H9 (cell line): ENCODE measurements at regions not wholly inside any gene's neighbourhood (a gene's known extent, or its start where the extent isn't known, plus 50 kb on each side); places are given as distances from the start of the nearest gene placed in this dataset.

Experiments used
- DNase-seq: peaks from one replicate; pipeline ENCODE4 v3.0.0-alpha.2; 2017
- H2AFZ ChIP-seq: one replicate; pipeline ENCODE4 v1.6.1; 2013; ENCODE audit warnings: mild to moderate bottlenecking, low read length, control low read depth, moderate library complexity
- H2AK5ac ChIP-seq: 2 replicates; pipeline ENCODE4 v1.6.1; 2013; ENCODE audit warnings: low read length, control low read depth, mixed read lengths; ENCODE audit not compliant: insufficient read length
- H2BK120ac ChIP-seq: one replicate; pipeline ENCODE4 v1.6.1; 2013; ENCODE audit warnings: low read depth, mild to moderate bottlenecking, low read length, control low read depth, inconsistent platforms; ENCODE audit not compliant: poor library complexity, severe bottlenecking
- H2BK12ac ChIP-seq: 2 replicates; pipeline ENCODE4 v1.6.1; 2013; ENCODE audit warnings: low read length, control low read depth, mixed read lengths, low read depth; ENCODE audit not compliant: insufficient read length
- H2BK15ac ChIP-seq: 2 replicates; pipeline ENCODE4 v1.6.1; 2013; ENCODE audit warnings: low read depth, low read length, control low read depth
- H2BK20ac ChIP-seq: one replicate; pipeline ENCODE4 v1.6.1; 2013; ENCODE audit warnings: low read depth, mild to moderate bottlenecking, low read length, control low read depth, inconsistent platforms; ENCODE audit not compliant: poor library complexity, severe bottlenecking
- H2BK5ac ChIP-seq: 2 replicates; pipeline ENCODE4 v1.6.1; 2013; ENCODE audit warnings: low read length, control low read depth, mixed read lengths; ENCODE audit not compliant: insufficient read length
- H3K14ac ChIP-seq: 2 replicates; pipeline ENCODE4 v1.6.1; 2013; ENCODE audit warnings: low read length, control low read depth; ENCODE audit not compliant: insufficient read depth
- H3K18ac ChIP-seq: 2 replicates; pipeline ENCODE4 v1.6.1; 2013; ENCODE audit warnings: low read depth, mild to moderate bottlenecking, mixed read lengths, low read length, control low read depth; ENCODE audit not compliant: insufficient read length
- H3K23ac ChIP-seq: 2 replicates; pipeline ENCODE4 v1.6.1; 2013; ENCODE audit warnings: low read length, control low read depth, mixed read lengths, low read depth; ENCODE audit not compliant: insufficient read length
- H3K23me2 ChIP-seq: 2 replicates; pipeline ENCODE4 v1.6.1; 2013; ENCODE audit warnings: low read depth, mild to moderate bottlenecking, mixed read lengths, low read length, control low read depth; ENCODE audit not compliant: insufficient read length, poor library complexity, severe bottlenecking
- H3K27ac ChIP-seq: 2 replicates; pipeline ENCODE4 v1.5.1; 2013; ENCODE audit warnings: low read length, control low read depth, mixed read lengths, low read depth; ENCODE audit not compliant: insufficient read length
- H3K27me3 ChIP-seq: 2 replicates; pipeline ENCODE4 v1.6.1; 2013; ENCODE audit warnings: low read length, control low read depth, inconsistent platforms; ENCODE audit not compliant: insufficient read depth
- H3K4ac ChIP-seq: 2 replicates; pipeline ENCODE4 v1.6.1; 2013; ENCODE audit warnings: low read depth, mild to moderate bottlenecking, control low read depth, inconsistent platforms, low read length, moderate library complexity
- H3K4me1 ChIP-seq: 2 replicates; pipeline ENCODE4 v1.6.1; 2013; ENCODE audit warnings: low read length, control low read depth, inconsistent platforms; ENCODE audit not compliant: insufficient read depth
- H3K4me2 ChIP-seq: 2 replicates; pipeline ENCODE4 v1.6.1; 2013; ENCODE audit warnings: low read length, control low read depth, mixed read lengths; ENCODE audit not compliant: insufficient read length, insufficient read depth
- H3K56ac ChIP-seq: 2 replicates; pipeline ENCODE4 v1.6.1; 2013; ENCODE audit warnings: low read depth, mild to moderate bottlenecking, mixed read lengths, low read length, control low read depth; ENCODE audit not compliant: insufficient read length
- H3K79me1 ChIP-seq: 2 replicates; pipeline ENCODE4 v1.6.1; 2013; ENCODE audit warnings: low read depth, mild to moderate bottlenecking, moderate library complexity, low read length, control low read depth, inconsistent platforms; ENCODE audit not compliant: insufficient read depth, poor library complexity, severe bottlenecking
- H3K79me2 ChIP-seq: 2 replicates; pipeline ENCODE4 v1.6.1; 2013; ENCODE audit warnings: low read length, control low read depth, inconsistent platforms; ENCODE audit not compliant: insufficient read depth
- H3K9ac ChIP-seq: 2 replicates; pipeline ENCODE4 v1.6.1; 2013; ENCODE audit warnings: low read length, control low read depth, mixed read lengths; ENCODE audit not compliant: insufficient read length; ENCODE audit errors: extremely low read depth
- H3K9me3 ChIP-seq: one replicate; pipeline ENCODE4 v1.6.1; 2013; ENCODE audit warnings: low read depth, low read length, inconsistent platforms; ENCODE audit not compliant: control insufficient read depth
- H3T11ph ChIP-seq: one replicate; pipeline ENCODE4 v1.6.1; 2013; ENCODE audit warnings: mild to moderate bottlenecking, low read length, control low read depth, inconsistent platforms
- H4K20me1 ChIP-seq: one replicate; pipeline ENCODE4 v1.6.1; 2013; ENCODE audit not compliant: control insufficient read depth, insufficient read length, insufficient read depth
- H4K5ac ChIP-seq: 2 replicates; pipeline ENCODE4 v1.6.1; 2013; ENCODE audit warnings: low read depth, mild to moderate bottlenecking, mixed read lengths, low read length, control low read depth; ENCODE audit not compliant: insufficient read length
- H4K8ac ChIP-seq: replicated peaks from 2 replicates; pipeline ENCODE4 v1.6.1; 2013; ENCODE audit warnings: low read length, control low read depth, mixed read lengths, low read depth; ENCODE audit not compliant: insufficient read length
- H4K91ac ChIP-seq: 2 replicates; pipeline ENCODE4 v1.6.1; 2013; ENCODE audit warnings: low read depth, mild to moderate bottlenecking, moderate library complexity, mixed read lengths, low read length, control low read depth; ENCODE audit not compliant: insufficient read length
- H3K27ac Mint-ChIP-seq, 3 experiments: 2 replicates in 2 of 3; 3 replicates in 1 of 3; pipeline ENCODE4 v1.8.0; 2020 to 2021; ENCODE audit warnings: mixed read lengths in 3 of 3, mild to moderate bottlenecking in 1 of 3, moderate library complexity in 1 of 3
- H3K27me3 Mint-ChIP-seq: 2 replicates; pipeline ENCODE4 v1.8.0; 2021; ENCODE audit warnings: low read depth, mild to moderate bottlenecking, moderate library complexity, mixed read lengths
- H3K36me3 Mint-ChIP-seq, 3 experiments: 2 replicates in 2 of 3; 3 replicates in 1 of 3; pipeline ENCODE4 v1.8.0; 2020 to 2021; ENCODE audit warnings: low read depth in 3 of 3, mixed read lengths in 3 of 3; ENCODE audit not compliant: insufficient read depth in 1 of 3
- H3K4me1 Mint-ChIP-seq, 2 experiments: 2 replicates each; pipeline ENCODE4 v1.8.0; 2020; ENCODE audit warnings: mixed read lengths in 2 of 2
- H3K4me3 Mint-ChIP-seq, 2 experiments: 2 replicates in 1 of 2; 3 replicates in 1 of 2; pipeline ENCODE4 v1.8.0; 2020 to 2021; ENCODE audit warnings: mild to moderate bottlenecking in 2 of 2, mixed read lengths in 2 of 2, moderate library complexity in 1 of 2
- H3K9me3 Mint-ChIP-seq, 2 experiments: 2 replicates in 1 of 2; 3 replicates in 1 of 2; pipeline ENCODE4 v1.8.0; 2020; ENCODE audit warnings: mild to moderate bottlenecking in 2 of 2, mixed read lengths in 2 of 2, moderate library complexity in 1 of 2
- CTCF ChIP-seq: fragments of 200-600 bp; sonication (generic); conservative IDR thresholded peaks from 3 replicates; pipeline ENCODE4 v1.8.0; 2021; ENCODE audit warnings: antibody characterized with exemption, mild to moderate bottlenecking
- WGBS: extraction: QIAGEN DNeasy Blood & Tissue Kit; methylation state at CpG from one replicate; pipeline ENCODE4 v1.1.7; 2013; ENCODE audit warnings: missing lambda C conversion rate, low lambda C conversion rate, mixed read lengths; ENCODE audit not compliant: insufficient read length; ENCODE audit errors: extremely low coverage; 5-methylcytosine and 5-hydroxymethylcytosine counted together

GRCh38 chr1:80023358-80023757, 1016.8 kb upstream of the ADGRL4 start:
- Histone ChIP-seq H3K79me2 (no peaks in the 10 kb centered on the region), H3K9ac (no peak overlapping the region), H3T11ph (no peak overlapping the region), H2BK20ac (no peak overlapping the region), H3K56ac (no peak overlapping the region), H3K4ac (no peak overlapping the region), H4K91ac (no peak overlapping the region), H3K4me2 (no peak overlapping the region), H3K9me3 (no peaks in the 10 kb centered on the region), H3K27me3 (no peaks in the 10 kb centered on the region), H4K5ac (no peak overlapping the region), H3K27ac (no peak overlapping the region), H3K23ac (no peak overlapping the region), H2AK5ac (no peak overlapping the region), H2BK120ac (no peak overlapping the region), H2BK5ac (no peak overlapping the region), H2BK12ac (no peak overlapping the region), H3K4me1 (no peaks in the 10 kb centered on the region), H3K23me2 (no peaks in the 10 kb centered on the region), H3K79me1 (no peaks in the 10 kb centered on the region), H2AFZ (no peak overlapping the region), H4K8ac (no peak overlapping the region), H3K18ac (no peak overlapping the region), H2BK15ac (no peak overlapping the region), H3K14ac (no peak overlapping the region), H4K20me1 (no peaks in the 10 kb centered on the region)
- Mint-ChIP-seq H3K27me3 (no peaks in the 10 kb centered on the region), H3K4me3 (no peak overlapping the region), H3K27ac (no peak overlapping the region), H3K36me3 (no peaks in the 10 kb centered on the region), H3K4me1 (no peaks in the 10 kb centered on the region), H3K9me3 (no peaks in the 10 kb centered on the region)
- no CpG with 5 or more reads among the region's 1 CpG for WGBS
- no peak for DNase-seq
- no peak for TF ChIP-seq CTCF
